Activated CD8-positive, alpha-beta memory T cell treated with anti-CD3 and anti-CD28 coated beads, Interleukin-2, amount 10 ng/mL, durations not matched to agents 7 days and 5 days (primary cell): ENCODE measurements at regions not wholly inside any gene's neighbourhood (a gene's known extent, or its start where the extent isn't known, plus 50 kb on each side); places are given as distances from the start of the nearest gene placed in this dataset.
A peak's percentile ranks its signal among the peaks of the same experiment; 100 is the strongest.

Source experiments
- ATAC-seq: fragments of 150-1000 bp; cut with Tn5 transposase; one replicate; pipeline ENCODE4 v1.10.0; 2021; ENCODE audit warnings: moderate library complexity
- CTCF ChIA-PET: fragments of 350-600 bp; sonication (Branson Sonifier 250); formaldehyde crosslinking; loops from one replicate; lab custom pipeline; 2021; ENCODE audit warnings: antibody characterized with exemption; lab: Charles Lee
- DNase-seq: peaks from one replicate; pipeline ENCODE4 v3.0.0-alpha.2; 2020
- H3K27ac Mint-ChIP-seq: one replicate; pipeline ENCODE4 v1.8.0; 2021; ENCODE audit warnings: mild to moderate bottlenecking, mixed read lengths
- H3K27me3 Mint-ChIP-seq: one replicate; pipeline ENCODE4 v1.8.0; 2021; ENCODE audit warnings: mixed read lengths
- H3K36me3 Mint-ChIP-seq: one replicate; pipeline ENCODE4 v1.8.0; 2021; ENCODE audit warnings: mild to moderate bottlenecking, mixed read lengths
- H3K4me1 Mint-ChIP-seq: one replicate; pipeline ENCODE4 v1.8.0; 2021; ENCODE audit warnings: mixed read lengths
- H3K4me3 Mint-ChIP-seq: one replicate; pipeline ENCODE4 v1.8.0; 2021; ENCODE audit warnings: mild to moderate bottlenecking, moderate library complexity, mixed read lengths
- H3K9me3 Mint-ChIP-seq: one replicate; pipeline ENCODE4 v1.8.0; 2022; ENCODE audit warnings: low read depth, mixed read lengths

DNA sequence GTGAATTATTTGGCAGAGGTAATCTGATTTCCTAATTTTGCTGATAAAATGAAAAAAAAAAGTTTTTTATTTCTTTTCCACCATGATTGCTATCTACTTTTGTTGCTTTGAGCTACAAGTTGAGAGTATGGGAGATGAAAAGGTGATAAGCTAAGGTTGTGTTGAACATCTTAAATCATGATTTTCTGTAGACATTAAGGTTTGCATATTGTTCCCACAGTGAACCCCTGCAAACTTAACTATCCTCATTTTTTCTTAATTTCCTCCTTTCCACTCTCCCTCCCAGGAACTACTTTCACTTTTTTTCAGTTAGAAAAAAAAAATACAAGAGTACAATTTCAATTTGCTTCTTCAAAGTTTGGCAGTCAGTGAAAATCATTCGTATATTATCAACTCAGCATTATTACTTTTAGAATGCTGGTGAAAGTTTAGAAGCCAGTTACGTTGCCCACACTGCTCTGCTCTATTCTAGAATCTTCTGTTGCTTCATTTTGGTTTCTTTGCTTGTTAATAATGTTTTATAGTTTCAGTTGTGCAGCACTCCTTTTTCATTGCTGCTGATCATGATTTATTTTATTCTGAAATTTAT, 673.8 kb upstream of the CITED2 start:
- CTCF ChIA-PET = no interaction called here
- no peak for ATAC-seq
- Mint-ChIP-seq H3K4me1 (peaks cover 6% of the 10 kb centered on the region), H3K4me3 (no peak overlapping the region), H3K36me3 (no peaks in the 10 kb centered on the region), H3K27ac (no peak overlapping the region), H3K27me3 (peaks cover 13% of the 10 kb centered on the region), H3K9me3 (no peaks in the 10 kb centered on the region)
- no peak for DNase-seq

DNA sequence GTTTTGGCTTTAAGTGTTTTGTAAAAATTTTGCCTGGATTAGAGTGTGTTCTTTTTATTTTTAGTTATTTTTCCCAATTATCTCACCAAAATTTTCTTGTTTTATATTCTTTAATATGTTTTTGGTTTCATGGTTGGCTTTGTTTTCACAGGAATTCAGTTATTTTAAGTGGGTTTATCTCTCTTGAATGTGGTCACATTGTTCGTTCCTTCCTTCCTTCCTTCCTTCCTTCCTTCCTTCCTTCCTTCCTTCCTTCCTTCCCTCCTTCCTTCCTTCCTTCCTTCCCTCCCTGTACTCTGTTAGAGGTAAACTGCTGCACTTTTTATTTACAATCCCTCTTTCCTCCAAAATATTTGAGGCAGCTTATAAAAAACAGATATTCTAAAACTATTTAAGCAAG, 672.9 kb upstream of the CITED2 start:
- no peak for ATAC-seq
- CTCF ChIA-PET = no interaction called here
- H3K9me3 Mint-ChIP-seq = no peaks in the 10 kb centered on the region
- H3K4me3 Mint-ChIP-seq = no peak overlapping the region
- peaks cover 6% of the 10 kb centered on the region for H3K4me1 Mint-ChIP-seq
- no peaks in the 10 kb centered on the region for H3K36me3 Mint-ChIP-seq
- H3K27ac Mint-ChIP-seq = no peak overlapping the region
- DNase-seq = no peak
- peaks cover 13% of the 10 kb centered on the region for H3K27me3 Mint-ChIP-seq

DNA sequence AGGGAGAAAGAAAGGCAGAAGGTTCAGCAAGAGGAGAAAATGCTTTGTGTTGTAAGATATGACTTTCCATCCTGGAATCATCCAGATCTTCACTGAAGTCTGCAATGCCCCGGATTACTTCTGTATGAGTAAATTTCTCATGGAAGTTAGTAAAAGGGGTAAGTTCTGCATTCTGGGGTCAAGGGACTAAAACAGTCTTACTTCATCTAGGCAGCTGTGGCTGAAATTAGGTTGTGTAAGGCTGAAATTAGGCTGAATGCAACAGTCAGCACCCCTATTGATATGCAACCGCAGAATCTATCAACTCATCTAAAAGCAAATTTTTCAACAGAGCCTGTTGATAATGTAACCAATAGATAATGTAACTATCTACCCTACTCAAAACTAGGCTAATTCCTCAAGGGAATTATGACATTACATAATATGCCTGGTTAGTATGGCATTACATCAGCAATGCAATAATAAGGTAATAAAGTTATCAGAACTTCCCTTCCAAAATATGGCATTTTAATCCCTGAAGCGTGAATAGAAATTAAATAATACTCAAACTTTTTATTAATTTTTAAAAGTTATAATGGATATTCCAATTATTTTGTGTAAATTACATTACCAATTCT, 671.7 kb upstream of the CITED2 start:
- Mint-ChIP-seq H3K4me1 (peaks cover 6% of the 10 kb centered on the region), H3K27ac (no peak overlapping the region), H3K4me3 (no peak overlapping the region), H3K27me3 (peaks cover 11% of the 10 kb centered on the region), H3K36me3 (no peaks in the 10 kb centered on the region), H3K9me3 (no peaks in the 10 kb centered on the region)
- CTCF ChIA-PET = no interaction called here
- no peak for ATAC-seq
- DNase-seq = no peak

DNA sequence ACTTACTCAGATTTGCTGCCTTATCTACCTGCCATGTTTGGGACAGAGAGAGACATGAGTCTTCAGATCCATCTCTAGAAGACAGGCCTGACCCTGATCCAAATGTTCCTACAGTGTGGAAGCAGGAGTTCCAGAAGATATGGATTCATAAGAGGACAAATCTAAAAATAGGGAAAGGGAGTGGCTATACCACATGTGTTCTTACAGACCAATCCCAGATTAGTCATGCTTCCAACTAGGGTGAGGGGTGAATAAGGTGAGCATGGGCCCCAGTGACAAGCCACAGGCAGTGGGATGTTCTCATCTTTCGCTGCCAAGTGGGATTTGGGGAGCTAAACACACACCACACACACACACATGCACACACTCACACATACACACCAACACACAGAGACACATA, 670.7 kb upstream of the CITED2 start:
- CTCF ChIA-PET = no interaction called here
- no peak overlapping the region for H3K27ac Mint-ChIP-seq

DNA sequence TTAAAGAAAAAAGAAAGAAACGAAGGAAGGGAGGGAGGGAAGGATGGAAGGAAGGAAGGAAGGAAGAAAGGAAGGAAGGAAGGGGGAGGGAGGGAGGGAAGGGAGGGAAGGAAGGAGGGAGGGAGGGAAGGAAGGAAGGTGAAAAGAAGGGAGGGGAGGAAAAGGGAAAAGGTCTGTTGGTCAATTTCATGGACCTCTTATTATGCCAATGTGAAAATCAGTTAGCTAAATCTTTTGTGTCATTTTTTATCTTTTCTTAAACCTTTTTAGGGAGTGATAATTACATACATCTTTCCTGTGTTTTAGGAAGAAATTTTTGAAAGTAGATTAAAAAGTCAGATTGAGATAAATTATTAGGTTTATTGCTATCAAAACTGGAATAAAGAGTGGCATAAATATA, 670.2 kb upstream of the CITED2 start:
- Mint-ChIP-seq H3K4me3 (no peak overlapping the region), H3K36me3 (no peaks in the 10 kb centered on the region), H3K9me3 (no peaks in the 10 kb centered on the region), H3K27me3 (peaks cover 5% of the 10 kb centered on the region), H3K4me1 (peaks cover 6% of the 10 kb centered on the region), H3K27ac (no peak overlapping the region)
- DNase-seq (no peak), ATAC-seq (no peak)
- CTCF ChIA-PET = no interaction called here

More for the DNA sequence above, 670.7 kb upstream of the CITED2 start:
- Mint-ChIP-seq H3K27me3 (peaks cover 7% of the 10 kb centered on the region), H3K36me3 (no peaks in the 10 kb centered on the region), H3K4me1 (peaks cover 6% of the 10 kb centered on the region), H3K4me3 (no peak overlapping the region), H3K9me3 (no peaks in the 10 kb centered on the region)
- ATAC-seq (no peak), DNase-seq (no peak)

DNA sequence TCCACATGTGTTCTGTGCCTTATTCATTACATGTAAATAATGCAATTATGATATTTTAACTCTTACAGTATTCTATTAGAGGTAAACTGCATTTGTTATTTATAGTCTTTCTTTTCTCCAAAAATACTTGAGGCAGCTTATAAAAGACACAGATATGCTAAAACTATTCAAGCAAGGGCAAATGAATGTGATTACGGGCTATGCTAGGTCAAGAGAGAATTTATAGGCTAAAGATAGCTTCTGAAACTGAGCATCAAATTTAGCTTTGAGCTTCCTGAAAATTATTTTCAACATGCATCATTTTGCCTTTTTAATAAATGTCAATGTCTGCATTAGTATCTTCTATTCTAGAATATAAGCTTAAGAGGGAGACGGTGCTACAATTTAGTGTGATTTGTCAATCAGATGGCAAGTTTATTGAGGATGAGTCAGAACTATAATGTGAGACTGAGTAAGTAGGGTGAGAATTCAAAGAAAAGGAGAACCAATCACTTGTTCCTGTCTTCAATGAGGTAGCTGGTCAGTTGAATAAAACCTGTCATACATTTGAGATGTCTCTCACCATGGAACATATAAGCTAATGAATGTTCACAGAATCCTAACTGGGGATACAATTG, 669.4 kb upstream of the CITED2 start:
- H3K4me3 Mint-ChIP-seq = no peak overlapping the region
- H3K4me1 Mint-ChIP-seq = peaks cover 6% of the 10 kb centered on the region
- H3K36me3 Mint-ChIP-seq = no peaks in the 10 kb centered on the region
- no peaks in the 10 kb centered on the region for H3K9me3 Mint-ChIP-seq
- ATAC-seq (no peak), DNase-seq (no peak)
- H3K27ac Mint-ChIP-seq = no peak overlapping the region
- H3K27me3 Mint-ChIP-seq = peaks cover 3% of the 10 kb centered on the region
- CTCF ChIA-PET = no interaction called here

DNA sequence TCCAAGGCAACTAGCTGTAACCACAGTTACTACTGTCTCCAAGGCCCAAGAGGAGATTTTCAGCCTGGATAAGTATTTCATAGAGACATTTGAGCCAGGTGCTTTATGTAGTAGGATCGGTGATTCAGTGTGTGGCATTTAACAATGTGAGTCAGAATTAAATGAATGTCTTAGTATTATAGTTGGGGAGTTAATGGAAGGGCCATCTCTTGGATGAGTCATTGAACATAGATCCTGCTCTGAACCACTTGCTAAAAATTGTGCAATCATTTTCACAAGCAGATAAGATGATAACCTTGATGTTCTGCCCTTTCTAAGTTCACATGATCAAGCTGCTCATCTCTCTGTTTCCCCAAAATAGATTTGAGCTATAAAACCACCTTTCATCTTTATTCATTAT, 668.9 kb upstream of the CITED2 start:
- CTCF ChIA-PET = no interaction called here
- Mint-ChIP-seq H3K27ac (no peak overlapping the region), H3K27me3 (peaks cover 3% of the 10 kb centered on the region), H3K4me1 (peaks cover 6% of the 10 kb centered on the region), H3K36me3 (no peaks in the 10 kb centered on the region), H3K9me3 (no peaks in the 10 kb centered on the region), H3K4me3 (no peak overlapping the region)
- DNase-seq = no peak
- ATAC-seq = peak; percentile 16

DNA sequence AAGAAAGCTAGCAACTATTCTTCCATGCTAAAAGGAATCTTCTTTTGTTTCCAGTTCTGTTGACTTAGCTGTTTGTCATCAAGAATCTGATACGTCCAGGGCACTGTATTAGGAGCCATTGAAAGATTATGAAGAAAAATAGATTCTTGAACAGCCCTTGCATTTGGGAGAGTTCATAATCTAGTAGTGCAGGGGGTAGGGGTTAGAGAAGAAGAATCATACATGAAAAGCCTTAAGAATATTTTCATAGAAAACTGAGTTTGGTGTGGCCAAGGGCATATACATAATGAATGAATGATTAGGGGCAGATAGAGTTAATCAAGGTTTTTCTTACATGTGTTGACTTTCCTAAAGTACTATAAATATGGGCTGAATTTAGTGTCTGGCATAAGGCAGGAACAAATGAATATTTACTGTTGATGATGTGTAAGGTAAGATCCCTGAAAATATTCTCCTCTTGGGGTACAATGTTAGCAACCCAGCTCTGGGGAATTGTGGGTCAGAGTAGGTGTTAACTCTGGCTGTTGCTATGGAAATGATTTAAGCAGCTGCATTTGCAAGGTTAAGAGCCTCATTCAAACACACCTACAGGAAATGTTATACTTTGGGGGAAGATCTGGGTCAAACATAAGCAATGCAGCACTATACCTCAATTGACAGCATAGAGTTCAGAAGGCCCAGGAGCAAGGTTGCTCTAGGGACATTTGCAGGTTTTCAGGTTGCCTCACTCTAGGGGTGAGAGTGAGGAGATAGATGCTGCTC, 667.3 kb upstream of the CITED2 start:
- no peaks in the 10 kb centered on the region for H3K9me3 Mint-ChIP-seq
- no peaks in the 10 kb centered on the region for H3K36me3 Mint-ChIP-seq
- DNase-seq (no peak), ATAC-seq (no peak)
- no peak overlapping the region for H3K27ac Mint-ChIP-seq
- H3K27me3 Mint-ChIP-seq = no peaks in the 10 kb centered on the region
- peaks cover 6% of the 10 kb centered on the region for H3K4me1 Mint-ChIP-seq
- no peak overlapping the region for H3K4me3 Mint-ChIP-seq
- CTCF ChIA-PET = no interaction called here

DNA sequence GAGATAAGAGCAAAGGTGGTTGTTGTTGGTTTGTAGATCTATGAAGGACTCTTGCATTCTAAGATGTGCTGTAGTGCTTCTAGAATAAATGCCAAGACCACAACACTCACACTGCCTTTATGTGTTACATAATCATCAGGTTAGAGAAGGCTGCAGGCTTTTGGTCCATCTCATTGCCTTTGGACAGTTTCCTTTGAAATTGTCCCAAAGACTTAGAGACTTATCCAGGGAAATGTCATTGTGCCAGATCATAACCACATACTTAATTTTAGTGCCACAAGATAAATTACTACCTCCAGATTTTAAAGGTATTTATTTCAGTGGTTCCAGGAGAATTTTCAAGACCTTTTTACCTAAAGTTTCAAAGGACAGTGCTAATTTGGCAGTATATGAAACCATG, 666.6 kb upstream of the CITED2 start:
- peaks cover 6% of the 10 kb centered on the region for H3K4me1 Mint-ChIP-seq
- DNase-seq = no peak
- no peak overlapping the region for H3K4me3 Mint-ChIP-seq
- CTCF ChIA-PET = no interaction called here
- H3K9me3 Mint-ChIP-seq = no peaks in the 10 kb centered on the region
- ATAC-seq = no peak
- no peaks in the 10 kb centered on the region for H3K36me3 Mint-ChIP-seq
- no peak overlapping the region for H3K27ac Mint-ChIP-seq
- no peaks in the 10 kb centered on the region for H3K27me3 Mint-ChIP-seq

DNA sequence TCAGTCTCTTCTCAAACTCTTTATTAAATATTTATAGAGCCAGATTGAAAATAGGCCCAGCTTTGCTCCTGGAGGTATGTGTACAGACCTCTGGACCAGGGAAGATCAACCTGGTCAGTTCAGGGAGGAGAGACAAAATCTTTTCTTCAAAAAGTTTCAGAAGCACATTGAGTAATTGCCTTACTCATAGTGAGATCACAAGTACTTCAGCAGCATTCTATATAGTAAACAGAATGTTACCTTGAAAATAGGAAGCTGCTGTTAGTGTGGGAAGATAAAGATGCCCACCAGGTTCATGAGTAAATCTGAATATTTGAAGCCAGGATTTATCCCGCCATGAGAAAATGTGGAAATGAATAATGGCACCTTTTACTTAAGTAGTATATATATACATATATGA, 665.9 kb upstream of the CITED2 start:
- Mint-ChIP-seq H3K36me3 (no peaks in the 10 kb centered on the region), H3K4me1 (peaks cover 6% of the 10 kb centered on the region), H3K4me3 (no peak overlapping the region), H3K27me3 (no peaks in the 10 kb centered on the region), H3K9me3 (no peaks in the 10 kb centered on the region), H3K27ac (no peak overlapping the region)
- CTCF ChIA-PET = no interaction called here
- ATAC-seq (no peak), DNase-seq (no peak)

DNA sequence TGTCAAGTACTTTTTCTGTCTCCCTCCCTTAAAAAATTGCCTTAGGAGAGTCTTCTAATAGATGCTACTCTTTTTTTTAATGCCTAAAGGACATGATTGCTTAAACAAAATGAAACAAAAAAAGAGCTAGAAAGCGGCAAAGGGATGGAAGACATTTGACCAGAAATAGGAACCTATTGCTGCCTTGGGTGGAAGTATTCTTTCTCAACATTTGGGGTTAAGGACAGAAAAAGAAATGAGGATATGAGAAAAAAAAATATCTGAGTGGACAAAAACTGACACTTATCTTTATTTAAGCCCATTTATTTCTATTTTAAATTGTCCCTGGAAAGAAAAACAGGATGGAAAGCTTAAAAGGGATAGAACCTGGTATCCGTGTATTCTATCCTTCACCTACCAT, 664.9 kb upstream of the CITED2 start:
- Mint-ChIP-seq H3K27ac (no peak overlapping the region), H3K4me3 (no peak overlapping the region), H3K4me1 (peaks cover 6% of the 10 kb centered on the region), H3K36me3 (no peaks in the 10 kb centered on the region), H3K27me3 (no peaks in the 10 kb centered on the region), H3K9me3 (no peaks in the 10 kb centered on the region)
- CTCF ChIA-PET = no interaction called here
- ATAC-seq (no peak), DNase-seq (no peak)

DNA sequence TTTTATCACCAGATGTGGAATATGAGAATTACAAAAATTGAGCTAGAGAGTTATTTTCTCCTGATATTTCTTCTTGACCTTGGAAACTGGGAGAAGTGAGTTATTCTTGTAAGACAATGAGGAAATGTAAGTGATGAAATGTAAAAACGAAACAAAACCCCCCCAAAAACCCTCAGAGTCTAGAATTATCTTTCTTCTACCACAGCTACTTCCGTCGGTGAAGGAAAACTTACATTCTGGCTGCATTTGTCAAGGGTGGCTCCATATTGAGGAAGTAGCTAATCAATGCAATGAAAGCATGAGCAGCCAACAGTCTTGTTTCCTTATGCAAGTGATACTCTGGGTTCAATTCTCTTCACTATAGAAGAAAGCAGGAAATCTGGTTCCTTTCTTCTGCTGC, 661.7 kb upstream of the CITED2 start:
- H3K9me3 Mint-ChIP-seq = no peaks in the 10 kb centered on the region
- CTCF ChIA-PET = no interaction called here
- no peak for DNase-seq
- H3K36me3 Mint-ChIP-seq = no peaks in the 10 kb centered on the region
- no peak for ATAC-seq
- H3K27me3 Mint-ChIP-seq = no peaks in the 10 kb centered on the region
- H3K4me3 Mint-ChIP-seq = no peak overlapping the region
- no peaks in the 10 kb centered on the region for H3K4me1 Mint-ChIP-seq
- H3K27ac Mint-ChIP-seq = no peak overlapping the region

DNA sequence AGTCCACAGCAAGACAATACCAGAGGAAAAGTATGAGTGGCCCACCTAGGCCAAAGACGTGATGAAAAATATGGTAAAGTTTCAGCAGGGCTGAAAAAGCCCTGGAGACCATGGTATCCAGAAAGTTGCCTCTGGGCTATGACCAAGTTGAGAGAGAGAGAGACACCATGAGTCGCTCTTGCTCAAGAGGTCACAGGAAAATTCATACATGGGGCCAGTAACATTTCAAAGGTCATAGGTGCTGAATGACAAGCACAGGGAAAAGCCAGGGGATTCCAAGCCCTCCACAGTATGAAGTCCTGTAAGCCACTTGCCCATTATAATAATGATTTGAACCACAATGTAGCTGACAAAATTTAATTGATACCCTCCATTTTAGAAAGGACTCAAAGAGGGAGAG, 657.7 kb upstream of the CITED2 start:
- H3K27ac Mint-ChIP-seq = no peak overlapping the region
- CTCF ChIA-PET = no interaction called here
- H3K27me3 Mint-ChIP-seq = peaks cover 3% of the 10 kb centered on the region
- no peaks in the 10 kb centered on the region for H3K4me1 Mint-ChIP-seq
- no peak for DNase-seq
- H3K4me3 Mint-ChIP-seq = no peak overlapping the region
- no peak for ATAC-seq
- peaks cover 1% of the 10 kb centered on the region for H3K9me3 Mint-ChIP-seq
- no peaks in the 10 kb centered on the region for H3K36me3 Mint-ChIP-seq

DNA sequence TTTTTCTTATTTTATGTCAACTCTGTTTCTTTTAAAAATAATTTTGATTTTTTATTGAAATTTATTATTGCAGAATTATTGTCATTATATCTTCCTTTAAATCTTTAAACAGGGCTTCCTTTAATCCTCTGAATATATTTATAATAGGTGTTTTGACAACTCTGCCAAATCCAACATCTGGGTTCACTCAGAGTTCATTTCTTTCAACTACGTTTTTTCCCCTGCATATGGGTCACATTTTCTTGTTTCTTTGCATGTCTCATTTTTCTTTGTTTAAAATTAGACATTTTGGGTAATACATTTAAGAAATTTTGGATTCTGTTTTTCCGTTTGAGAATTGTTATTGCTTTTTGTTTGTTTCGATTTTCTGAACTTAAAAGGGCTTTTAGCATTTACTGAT, 655.1 kb upstream of the CITED2 start:
- no peak overlapping the region for H3K27ac Mint-ChIP-seq
- no peaks in the 10 kb centered on the region for H3K36me3 Mint-ChIP-seq
- peaks cover 3% of the 10 kb centered on the region for H3K27me3 Mint-ChIP-seq
- no peak for ATAC-seq
- CTCF ChIA-PET = no interaction called here
- peaks cover 2% of the 10 kb centered on the region for H3K9me3 Mint-ChIP-seq
- no peaks in the 10 kb centered on the region for H3K4me1 Mint-ChIP-seq
- H3K4me3 Mint-ChIP-seq = no peak overlapping the region
- DNase-seq = no peak
